WERI-Rb-1 (cell line): ENCODE measurements at regions not wholly inside any gene's neighbourhood (a gene's known extent, or its start where the extent isn't known, plus 50 kb on each side); places are given as distances from the start of the nearest gene placed in this dataset.

Experiments used
- DNase-seq: peaks from one replicate; pipeline ENCODE4 v3.0.0-alpha.2; 2020
- H3K27ac ChIP-seq: fragments of 250-450 bp; sonication (Bioruptor Pico); 2 replicates; pipeline ENCODE4 v1.5.1; 2020; ENCODE audit warnings: mild to moderate bottlenecking, moderate library complexity
- H3K27me3 ChIP-seq: fragments of 250-450 bp; sonication (Bioruptor Pico); 2 replicates; pipeline ENCODE4 v1.5.1; 2021; ENCODE audit warnings: mild to moderate bottlenecking, low read depth, moderate library complexity; ENCODE audit not compliant: insufficient read depth, severe bottlenecking
- H3K36me3 ChIP-seq: fragments of 250-450 bp; sonication (Bioruptor Pico); 2 replicates; pipeline ENCODE4 v1.5.1; 2020; ENCODE audit warnings: mild to moderate bottlenecking, moderate library complexity
- H3K4me3 ChIP-seq: 2 replicates; pipeline ENCODE4 v1.5.1; 2011; ENCODE audit warnings: low read depth, mild to moderate bottlenecking, control low read depth, low read length
- H3K9me3 ChIP-seq: fragments of 250-450 bp; sonication (Bioruptor Pico); 2 replicates; pipeline ENCODE4 v1.5.1; 2021; ENCODE audit warnings: mild to moderate bottlenecking, moderate library complexity; ENCODE audit not compliant: severe bottlenecking
- CTCF ChIP-seq: IDR thresholded peaks from 2 replicates; pipeline ENCODE4 v1.5.1; 2011; ENCODE audit warnings: low read depth, mild to moderate bottlenecking, control low read depth, inconsistent platforms, low read length

- no peak for DNase-seq
Measured at GRCh38 chr6:92582211-92582610, 837.1 kb downstream of the EPHA7 start.

DNA sequence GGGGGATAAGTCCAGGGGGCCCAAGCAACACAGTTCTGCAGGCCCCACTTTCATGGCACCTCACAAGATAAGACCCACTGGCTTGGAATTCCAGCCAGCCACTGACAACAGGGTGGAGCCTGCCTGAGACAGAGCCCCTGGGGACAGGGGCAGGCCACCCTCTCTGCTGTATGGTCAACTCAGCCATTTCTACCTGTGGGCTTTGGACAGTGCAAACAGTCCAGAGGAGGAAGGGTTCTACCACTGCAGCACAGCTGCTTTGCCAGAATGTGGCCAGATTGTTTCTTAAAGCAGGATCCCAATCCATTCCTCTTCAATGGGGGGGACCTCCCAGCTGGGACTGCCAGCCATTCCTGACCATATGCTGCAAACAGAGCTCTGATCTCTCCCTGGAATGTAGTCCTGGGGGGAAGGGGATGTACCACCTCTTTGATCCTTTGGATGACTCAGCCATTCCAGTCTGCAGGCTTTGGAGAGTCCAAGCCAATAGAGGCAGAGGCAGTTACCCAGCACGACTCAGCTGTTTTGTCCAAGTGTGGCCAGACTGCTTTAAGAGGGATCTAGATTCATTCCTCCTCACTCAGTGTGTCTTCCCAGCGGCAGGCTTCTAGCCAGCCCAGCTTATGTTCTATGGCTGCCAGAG is 842.2 kb downstream of the EPHA7 start:
- H3K4me3 ChIP-seq, result no peak overlapping the region
- no peaks in the 10 kb centered on the region for H3K27me3 ChIP-seq
- DNase-seq, result no peak
- no peak for TF ChIP-seq CTCF
- no peaks in the 10 kb centered on the region for H3K36me3 ChIP-seq
- H3K9me3 ChIP-seq, result no peaks in the 10 kb centered on the region
- no peak overlapping the region for H3K27ac ChIP-seq

More at GRCh38 chr6:92582211-92582610, 837.1 kb downstream of the EPHA7 start:
- H3K36me3 ChIP-seq, result no peaks in the 10 kb centered on the region
- no peak for TF ChIP-seq CTCF
- H3K4me3 ChIP-seq, result no peak overlapping the region
- H3K9me3 ChIP-seq, result no peaks in the 10 kb centered on the region
- no peaks in the 10 kb centered on the region for H3K27me3 ChIP-seq
- H3K27ac ChIP-seq, result no peak overlapping the region

- DNase-seq, result no peak
- no peaks in the 10 kb centered on the region for H3K36me3 ChIP-seq
- TF ChIP-seq CTCF, result no peak
- H3K9me3 ChIP-seq, result no peaks in the 10 kb centered on the region
- no peaks in the 10 kb centered on the region for H3K27me3 ChIP-seq
- H3K27ac ChIP-seq, result no peak overlapping the region
- no peak overlapping the region for H3K4me3 ChIP-seq
Measured at GRCh38 chr6:92568541-92568940, 850.8 kb downstream of the EPHA7 start.

GRCh38 chr6:92566632-92567031 is 852.7 kb downstream of the EPHA7 start:
- no peaks in the 10 kb centered on the region for H3K36me3 ChIP-seq
- no peak for DNase-seq
- no peaks in the 10 kb centered on the region for H3K27me3 ChIP-seq
- H3K4me3 ChIP-seq, result no peak overlapping the region
- no peak for TF ChIP-seq CTCF
- H3K27ac ChIP-seq, result no peak overlapping the region
- no peaks in the 10 kb centered on the region for H3K9me3 ChIP-seq

DNA sequence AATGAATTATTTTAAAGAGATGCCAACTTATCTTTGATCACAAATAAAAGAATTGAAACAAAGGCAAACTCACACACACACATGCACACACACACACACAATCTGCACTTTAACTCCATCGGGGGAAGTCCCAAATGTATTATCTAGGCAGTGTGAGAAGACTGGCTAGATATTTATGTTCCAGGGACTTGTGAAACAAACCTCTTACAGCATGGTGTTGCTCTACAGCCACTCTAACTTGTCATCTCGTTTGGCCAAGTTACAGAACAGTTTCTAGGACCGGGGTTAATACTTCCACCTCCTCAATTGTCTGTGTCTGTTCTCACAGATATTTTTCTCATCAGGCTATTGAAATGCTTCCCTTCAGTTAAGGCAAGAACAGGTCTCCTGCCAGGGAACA is 855.0 kb downstream of the EPHA7 start:
- Histone ChIP-seq H3K9me3 (no peaks in the 10 kb centered on the region), H3K4me3 (no peak overlapping the region), H3K27ac (no peak overlapping the region), H3K27me3 (no peaks in the 10 kb centered on the region), H3K36me3 (no peaks in the 10 kb centered on the region)
- DNase-seq, result no peak
- TF ChIP-seq CTCF, result no peak

- no peak for DNase-seq
- TF ChIP-seq CTCF, result no peak
- no peak overlapping the region for H3K4me3 ChIP-seq
- no peaks in the 10 kb centered on the region for H3K27me3 ChIP-seq
- no peaks in the 10 kb centered on the region for H3K36me3 ChIP-seq
- H3K9me3 ChIP-seq, result no peaks in the 10 kb centered on the region
- no peak overlapping the region for H3K27ac ChIP-seq
Measured at GRCh38 chr6:92559611-92560010, 859.7 kb downstream of the EPHA7 start.
